Peyer's patch (tissue), 4 donors: ENCODE measurements at regions not wholly inside any gene's neighbourhood (a gene's known extent, or its start where the extent isn't known, plus 50 kb on each side); places are given as distances from the start of the nearest gene placed in this dataset.

Source experiments
- CTCF ChIP-seq, 6 experiments: fragments of 450-650 bp in 4 of 6; fragments of 200-600 bp in 2 of 6; sonication (generic) in 1 of 6; IDR thresholded peaks; one replicate each; pipeline ENCODE4 v1.5.1; 2017 to 2019; ENCODE audit warnings: antibody characterized with exemption in 6 of 6, mild to moderate bottlenecking in 3 of 6, moderate library complexity in 1 of 6
- POLR2A ChIP-seq, 2 donors: fragments of 450-650 bp; IDR thresholded peaks; one replicate each; pipeline ENCODE4 v1.5.1; 2017; ENCODE audit warnings: antibody characterized with exemption in 2 of 2, mild to moderate bottlenecking in 2 of 2, moderate library complexity in 2 of 2

- TF ChIP-seq CTCF (IDR thresholded peaks at IDR 0.05) (no peak), POLR2A (IDR thresholded peaks at IDR 0.05) (no peak)
Measured at GRCh38 chr22:48799227-48799970, 1028.3 kb downstream of the BRD1 start.
